HG03520 (cell line): ENCODE measurements at regions not wholly inside any gene's neighbourhood (a gene's known extent, or its start where the extent isn't known, plus 50 kb on each side); places are given as distances from the start of the nearest gene placed in this dataset.

Experiments used
- ATAC-seq: cut with Tn5 transposase; IDR thresholded peaks from one replicate; pipeline ENCODE4 v1.9.1; 2021; ENCODE audit warnings: mild to moderate bottlenecking, moderate library complexity; ENCODE audit not compliant: unreplicated experiment

- no peak for ATAC-seq
Observed at GRCh38 chr3:116920826-116921610, 211.4 kb downstream of the TUSC7 start.

DNA sequence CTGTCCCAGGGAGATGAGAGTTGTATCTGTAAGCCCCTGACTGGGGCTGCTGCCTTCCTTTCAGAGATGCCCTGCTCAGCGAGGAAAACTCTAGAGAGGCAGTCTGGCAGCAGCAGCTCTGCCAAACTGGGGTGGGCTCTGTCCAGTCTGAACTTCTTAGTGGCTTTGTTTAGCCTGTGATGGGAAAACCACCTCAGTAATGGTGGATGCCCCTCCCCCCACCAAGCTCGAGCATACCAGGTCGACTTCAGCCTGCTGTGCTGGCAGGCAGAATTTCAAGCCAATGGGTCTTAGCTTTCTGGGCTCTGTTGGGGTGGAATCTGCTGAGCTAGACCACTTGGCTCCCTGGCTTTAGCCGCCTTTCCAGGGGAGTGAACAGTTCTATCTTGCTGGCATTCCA, 218.3 kb downstream of the TUSC7 start:
- ATAC-seq = no peak

DNA sequence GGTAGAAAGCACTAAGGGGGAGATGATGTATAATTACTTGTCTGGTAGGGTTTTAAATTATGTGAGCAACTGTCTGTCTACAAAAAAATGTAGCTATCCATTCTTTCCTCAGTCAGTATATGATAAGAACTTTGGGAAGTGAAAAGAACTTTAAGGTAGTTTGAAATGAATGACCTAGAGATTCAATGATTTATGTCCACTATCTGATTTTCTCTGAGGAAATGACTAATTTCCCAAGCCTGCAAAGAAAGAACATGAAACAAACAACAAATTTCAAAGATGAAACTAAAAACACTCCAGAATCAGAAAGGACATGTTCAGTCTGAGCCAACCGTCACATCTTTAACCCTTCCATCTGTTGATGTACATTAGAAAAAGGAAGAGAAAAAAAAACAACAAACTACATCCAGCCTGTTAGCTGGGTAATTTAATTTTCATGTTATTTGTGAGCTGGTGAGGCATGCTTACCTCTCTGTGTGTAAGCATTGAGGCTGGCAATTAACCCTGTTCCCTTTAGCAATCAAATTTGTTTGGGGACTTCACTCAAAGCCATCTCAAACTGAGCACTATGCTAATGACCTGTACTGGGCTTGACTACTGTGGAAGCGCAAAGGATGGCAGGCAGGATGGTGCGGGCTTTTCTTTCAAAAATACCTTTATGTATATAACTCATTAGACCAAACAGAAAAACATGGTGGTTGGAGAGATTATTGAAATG, 220.1 kb downstream of the TUSC7 start:
- no peak for ATAC-seq

GRCh38 chr3:116930786-116931185, 221.2 kb downstream of the TUSC7 start:
- ATAC-seq = no peak

GRCh38 chr3:116939091-116939490, 229.5 kb downstream of the TUSC7 start:
- no peak for ATAC-seq

GRCh38 chr3:116939550-116939949, 230.0 kb downstream of the TUSC7 start:
- ATAC-seq = no peak

DNA sequence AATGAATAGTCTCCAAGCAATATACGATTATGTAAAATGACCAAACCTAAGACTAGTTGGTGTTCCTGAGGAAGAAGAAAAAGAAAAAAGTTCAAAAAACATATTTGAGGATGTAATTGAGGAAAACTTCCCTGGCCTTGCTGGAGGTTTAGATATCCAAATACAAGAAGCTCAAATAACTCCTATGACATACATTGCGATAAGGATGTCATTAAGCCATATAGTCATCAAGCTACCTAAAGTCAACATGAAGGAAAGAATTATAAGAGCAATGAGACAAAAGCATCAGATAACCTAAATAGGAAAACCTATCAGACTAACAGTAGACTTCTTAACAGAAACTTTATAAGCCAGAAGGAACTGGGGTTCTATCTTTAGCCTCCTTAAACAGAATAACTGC, 231.1 kb downstream of the TUSC7 start:
- no peak for ATAC-seq

GRCh38 chr3:116946376-116946775, 236.8 kb downstream of the TUSC7 start:
- no peak for ATAC-seq

DNA sequence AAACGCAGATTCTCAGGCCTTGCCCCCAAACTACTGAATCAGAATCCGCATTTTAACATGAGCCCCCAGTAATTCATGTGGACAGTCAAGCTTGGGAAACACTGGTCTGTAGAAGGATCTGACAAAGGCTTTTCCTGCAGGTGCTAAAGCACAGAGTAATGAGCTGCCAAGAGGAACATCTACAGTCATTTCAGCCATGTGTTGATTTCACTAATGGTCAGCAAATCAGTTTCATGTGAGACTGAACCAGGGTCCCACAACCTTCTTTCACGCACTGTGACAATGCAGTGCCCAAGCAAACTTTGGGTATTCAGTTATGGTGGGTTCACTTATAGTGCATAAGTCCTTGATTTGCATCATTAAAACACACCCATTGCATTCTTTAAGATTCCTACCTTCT, 237.6 kb downstream of the TUSC7 start:
- no peak for ATAC-seq

GRCh38 chr3:116947809-116948208, 238.2 kb downstream of the TUSC7 start:
- no peak for ATAC-seq

GRCh38 chr3:116950301-116951055, 240.9 kb downstream of the TUSC7 start:
- ATAC-seq = no peak

- no peak for ATAC-seq
Observed at GRCh38 chr3:116951610-116952009, 242.0 kb downstream of the TUSC7 start.

DNA sequence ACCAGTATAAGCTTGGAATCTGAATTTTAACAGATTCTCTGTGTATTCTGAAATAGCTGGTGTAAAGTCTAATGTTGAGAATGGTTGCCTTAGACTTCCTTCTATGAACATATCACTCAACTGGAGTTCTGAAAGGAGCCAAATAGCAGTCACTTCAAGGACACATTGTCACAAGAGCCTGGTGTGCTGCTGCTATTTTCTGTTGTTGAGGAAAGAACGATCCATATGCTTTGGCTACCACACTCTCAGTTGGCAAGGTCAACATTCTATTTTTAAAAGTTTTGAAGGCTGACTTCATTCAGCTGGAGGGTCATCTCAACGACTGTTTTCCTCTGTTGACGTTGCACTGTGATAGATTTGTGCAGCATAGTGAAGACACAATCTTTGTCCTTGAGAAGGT, 248.7 kb downstream of the TUSC7 start:
- no peak for ATAC-seq

- no peak for ATAC-seq
Observed at GRCh38 chr3:116961106-116961505, 251.5 kb downstream of the TUSC7 start.

GRCh38 chr3:116963802-116964201, 254.2 kb downstream of the TUSC7 start:
- ATAC-seq = no peak

DNA sequence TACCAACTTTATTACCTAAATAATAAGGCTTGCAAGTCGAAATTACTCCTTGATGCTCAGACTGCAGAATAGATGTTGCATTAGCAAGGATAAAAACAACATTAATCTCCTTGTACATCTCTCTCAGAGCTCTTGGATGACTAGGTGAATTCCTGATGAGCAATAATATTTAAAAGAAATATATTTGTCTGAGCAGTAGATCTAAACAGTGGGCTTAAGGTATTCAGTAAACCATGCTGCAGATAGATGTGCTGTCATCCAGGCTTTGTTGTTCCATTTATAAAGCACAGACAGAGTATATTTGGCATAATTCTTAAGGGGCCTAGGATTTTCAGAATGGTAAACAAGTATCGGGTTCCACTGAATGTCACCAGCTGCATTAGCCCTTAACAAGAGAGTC, 257.1 kb downstream of the TUSC7 start:
- no peak for ATAC-seq

DNA sequence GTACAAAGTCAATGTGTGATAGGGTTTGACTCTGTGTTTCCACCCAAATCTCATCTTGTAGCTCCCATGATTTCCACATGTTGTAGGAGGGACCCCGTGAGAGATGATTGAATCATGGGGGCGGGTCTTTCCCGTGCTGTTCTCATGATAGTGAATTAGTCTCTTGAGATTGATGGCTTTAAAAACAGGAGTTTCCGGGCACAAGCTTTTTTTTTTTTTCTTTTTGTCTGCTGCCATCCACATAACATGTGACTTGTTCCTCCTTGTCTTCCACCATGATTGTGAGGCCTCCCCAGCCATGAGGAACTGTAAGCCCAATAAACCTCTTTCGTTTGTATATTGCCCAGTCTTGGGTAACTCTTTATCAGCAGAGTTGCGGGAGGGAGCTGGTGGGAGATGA, 259.6 kb downstream of the TUSC7 start:
- no peak for ATAC-seq

GRCh38 chr3:116969646-116970045, 260.1 kb downstream of the TUSC7 start:
- ATAC-seq = no peak

DNA sequence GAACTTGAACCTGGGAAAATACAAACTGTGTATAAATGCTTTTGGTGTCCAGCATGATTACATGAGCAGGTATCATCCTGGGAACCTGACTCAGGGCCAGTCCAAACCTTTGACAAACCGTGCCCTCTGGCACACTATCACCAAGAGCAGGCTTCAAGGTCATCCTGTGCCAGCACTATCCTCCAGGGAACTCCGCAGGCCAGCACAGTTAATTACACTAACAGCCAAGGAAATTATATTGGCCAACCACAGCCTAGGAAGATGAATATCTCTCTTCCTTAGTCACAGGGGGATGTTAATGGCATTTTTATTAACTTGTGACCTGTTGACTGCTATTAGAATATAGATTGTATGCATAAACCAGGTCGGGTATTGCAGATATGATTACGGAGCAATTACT, 262.0 kb downstream of the TUSC7 start:
- no peak for ATAC-seq

GRCh38 chr3:116974702-116975101, 265.1 kb downstream of the TUSC7 start:
- no peak for ATAC-seq

- no peak for ATAC-seq
Observed at GRCh38 chr3:116977441-116977840, 267.9 kb downstream of the TUSC7 start.

DNA sequence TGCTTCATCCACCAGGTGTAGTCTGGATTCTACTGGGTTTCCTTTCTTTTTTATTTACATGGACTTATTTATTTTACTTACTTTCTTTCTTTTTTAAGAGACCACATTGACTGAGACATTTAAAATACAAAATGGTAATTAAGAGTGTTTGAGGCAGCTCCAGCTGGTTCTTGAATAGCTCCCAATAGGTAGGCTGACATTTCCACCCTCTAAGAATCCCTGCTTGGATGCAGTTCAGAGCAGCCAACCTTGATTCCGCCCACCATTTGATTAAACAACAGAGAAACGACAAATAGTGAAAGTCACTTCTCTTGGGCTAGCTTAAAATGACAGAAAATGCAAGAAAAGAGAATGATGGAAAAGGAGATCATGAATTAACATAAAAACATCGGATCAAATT, 270.5 kb downstream of the TUSC7 start:
- no peak for ATAC-seq
